Neural cell (in vitro differentiated cells): ENCODE measurements at regions not wholly inside any gene's neighbourhood (a gene's known extent, or its start where the extent isn't known, plus 50 kb on each side); places are given as distances from the start of the nearest gene placed in this dataset.

Source experiments
- H2AFZ ChIP-seq: fragments of 200-600, 300-800 bp; sonication (generic), shearing (Covaris generic); 2 replicates; pipeline ENCODE4 v1.6.0; 2014; ENCODE audit warnings: low read depth, mild to moderate bottlenecking, antibody characterized with exemption, low read length, moderate library complexity
- H3F3A ChIP-seq: fragments of 200-600 bp; shearing (Covaris generic); 2 replicates; pipeline ENCODE4 v1.6.1; 2016; ENCODE audit warnings: mild to moderate bottlenecking, moderate library complexity, mixed read lengths, antibody characterized with exemption, low read length; ENCODE audit not compliant: insufficient read depth, poor library complexity, severe bottlenecking
- H3K27ac ChIP-seq: fragments of 200-600, 300-800 bp; sonication (generic), shearing (Covaris generic); 2 replicates; pipeline ENCODE4 v1.5.1; 2014; ENCODE audit warnings: mild to moderate bottlenecking, low read length, moderate library complexity
- H3K27me3 ChIP-seq: fragments of 300-800, 200-600 bp; sonication (generic), shearing (Covaris generic); 2 replicates; pipeline ENCODE4 v1.6.0; 2014; ENCODE audit warnings: mild to moderate bottlenecking, low read depth, low read length, moderate library complexity; ENCODE audit not compliant: insufficient read depth
- H3K36me3 ChIP-seq: fragments of 300-800, 200-600 bp; sonication (generic), shearing (Covaris generic); 2 replicates; pipeline ENCODE4 v1.5.1; 2014; ENCODE audit warnings: mild to moderate bottlenecking, antibody characterized with exemption, low read length, moderate library complexity; ENCODE audit not compliant: insufficient read depth
- H3K4me2 ChIP-seq: fragments of 300-800, 200-600 bp; sonication (generic), shearing (Covaris generic); 2 replicates; pipeline ENCODE4 v1.6.0; 2014; ENCODE audit warnings: mild to moderate bottlenecking, low read length
- H3K4me3 ChIP-seq: fragments of 300-800, 200-600 bp; sonication (generic), shearing (Covaris generic); 2 replicates; pipeline ENCODE4 v1.5.1; 2014; ENCODE audit warnings: mild to moderate bottlenecking, low read length, moderate library complexity
- H3K79me2 ChIP-seq: fragments of 200-600 bp; shearing (Covaris generic); replicated peaks from 2 replicates; pipeline ENCODE4 v1.6.0; 2014; ENCODE audit warnings: mild to moderate bottlenecking, low read length, moderate library complexity; ENCODE audit not compliant: insufficient read depth
- H3K9ac ChIP-seq: fragments of 300-800, 200-600 bp; sonication (generic), shearing (Covaris generic); 2 replicates; pipeline ENCODE4 v1.6.1; 2016; ENCODE audit warnings: mild to moderate bottlenecking, low read length, mixed read lengths
- H3K9me2 ChIP-seq: fragments of 200-600 bp; shearing (Covaris generic); 2 replicates; pipeline ENCODE4 v1.6.1; 2016; ENCODE audit warnings: mild to moderate bottlenecking, low read length, mixed read lengths; ENCODE audit not compliant: insufficient read depth
- H3K9me3 ChIP-seq: fragments of 200-600, 300-800 bp; sonication (generic), shearing (Covaris generic); 2 replicates; pipeline ENCODE4 v1.6.1; 2016; ENCODE audit warnings: mild to moderate bottlenecking, mixed run types, low read length, moderate library complexity, mixed read lengths
- H4K20me1 ChIP-seq: fragments of 200-600 bp; shearing (Covaris generic); 2 replicates; pipeline ENCODE4 v1.6.1; 2016; ENCODE audit warnings: mild to moderate bottlenecking, mixed run types; ENCODE audit not compliant: insufficient read depth
- EP300 ChIP-seq: fragments of 450-650 bp; conservative IDR thresholded peaks from 2 replicates; pipeline ENCODE4 v1.6.1; 2014; ENCODE audit warnings: antibody characterized with exemption, mild to moderate bottlenecking, moderate library complexity; ENCODE audit not compliant: poor library complexity, severe bottlenecking
- EZH2 ChIP-seq: fragments of 200-600, 300-800 bp; shearing (Covaris generic), sonication (generic); IDR thresholded peaks from 2 replicates; pipeline ENCODE4 v1.6.1; 2014; ENCODE audit warnings: antibody characterized with exemption, low read length, borderline replicate concordance, mild to moderate bottlenecking; ENCODE audit not compliant: insufficient read depth, poor library complexity, severe bottlenecking
- MXI1 ChIP-seq: fragments of 450-650 bp; conservative IDR thresholded peaks from 2 replicates; pipeline ENCODE4 v1.6.1; 2014; ENCODE audit warnings: antibody characterized with exemption, mild to moderate bottlenecking; ENCODE audit not compliant: poor library complexity, severe bottlenecking
- POLR2AphosphoS5 ChIP-seq: IDR thresholded peaks from 2 replicates; pipeline ENCODE4 v1.6.1; 2012
- RAD21 ChIP-seq: fragments of 450-650 bp; conservative IDR thresholded peaks from 2 replicates; pipeline ENCODE4 v1.6.1; 2014; ENCODE audit warnings: antibody characterized with exemption, mild to moderate bottlenecking, moderate library complexity
- SMC3 ChIP-seq: fragments of 450-650 bp; conservative IDR thresholded peaks from 2 replicates; pipeline ENCODE4 v1.6.1; 2014; ENCODE audit warnings: antibody characterized with exemption, mild to moderate bottlenecking, moderate library complexity; ENCODE audit not compliant: poor library complexity
- TAF1 ChIP-seq: IDR thresholded peaks from 2 replicates; pipeline ENCODE4 v1.6.1; 2012; ENCODE audit warnings: low read depth
- TF ChIP-seq, protein P1 (sequence below): IDR thresholded peaks from 2 replicates; pipeline ENCODE4 v1.6.1; 2012; ENCODE audit warnings: borderline replicate concordance
- TF ChIP-seq, protein P2 (sequence below): fragments of 450-650 bp; IDR thresholded peaks from 2 replicates; pipeline ENCODE4 v1.5.1; 2014; ENCODE audit warnings: antibody characterized with exemption, mild to moderate bottlenecking, moderate library complexity; ENCODE audit not compliant: poor library complexity, severe bottlenecking

DNA sequence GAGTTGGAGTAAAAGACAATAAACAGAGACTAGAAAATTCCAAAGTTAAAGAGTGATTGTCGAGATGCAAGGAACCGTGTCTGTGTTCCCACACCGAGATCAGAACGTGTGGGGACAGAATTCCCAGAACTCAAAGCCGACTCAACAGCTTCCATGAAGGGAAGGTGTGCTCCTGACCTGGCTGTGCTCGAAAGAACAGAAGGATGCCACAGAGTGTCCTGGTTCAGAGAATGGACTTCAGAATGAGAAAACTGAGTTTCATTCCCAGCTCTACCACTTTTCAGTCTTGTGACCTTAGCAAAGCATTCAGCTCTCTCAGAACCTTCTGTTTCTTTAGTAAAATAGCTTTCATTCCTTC is 420.0 kb upstream of the SLC30A5 start:
- Histone ChIP-seq H3K36me3 (no peaks in the 10 kb centered on the region), H3K9ac (no peak overlapping the region), H4K20me1 (no peaks in the 10 kb centered on the region), H3K4me3 (no peak overlapping the region), H3K27me3 (no peaks in the 10 kb centered on the region), H3K9me2 (no peaks in the 10 kb centered on the region), H3F3A (no peaks in the 10 kb centered on the region), H3K4me2 (no peak overlapping the region), H3K9me3 (no peaks in the 10 kb centered on the region), H2AFZ (no peak overlapping the region), H3K79me2 (no peaks in the 10 kb centered on the region), H3K27ac (no peak overlapping the region)
- TF ChIP-seq MXI1 (no peak), EP300 (no peak)

DNA sequence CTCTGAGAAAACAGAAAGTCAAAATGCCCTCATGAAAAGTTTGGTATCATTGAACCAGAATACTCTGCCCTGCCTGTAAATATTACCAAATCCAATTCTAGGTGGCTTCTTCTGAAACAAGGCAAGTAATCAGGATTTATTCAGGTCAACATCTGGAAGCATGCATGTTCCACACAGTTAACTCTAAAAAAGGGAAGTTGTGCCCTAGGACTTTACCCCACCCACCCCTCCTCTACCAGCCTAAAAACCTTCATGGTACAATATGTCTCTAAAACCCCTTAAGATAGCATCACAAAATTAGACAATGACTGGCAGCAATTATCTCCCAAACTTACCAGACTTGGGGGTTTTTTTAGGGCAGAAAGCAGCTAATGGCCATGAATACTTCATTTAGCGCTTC is 414.8 kb upstream of the SLC30A5 start:
- Histone ChIP-seq H2AFZ (no peak overlapping the region), H3K9me2 (no peaks in the 10 kb centered on the region), H3K9me3 (no peaks in the 10 kb centered on the region), H3F3A (no peaks in the 10 kb centered on the region), H3K9ac (no peak overlapping the region), H3K4me2 (no peak overlapping the region), H3K36me3 (no peaks in the 10 kb centered on the region), H3K79me2 (no peaks in the 10 kb centered on the region), H3K27me3 (no peaks in the 10 kb centered on the region), H4K20me1 (no peaks in the 10 kb centered on the region), H3K27ac (no peak overlapping the region), H3K4me3 (no peak overlapping the region)
- TF ChIP-seq EZH2 (no peak), MXI1 (no peak), RAD21 (no peak), SMC3 (no peak), EP300 (no peak), TAF1 (no peak), POLR2AphosphoS5 (no peak)
- TF ChIP-seq, protein P1, sequence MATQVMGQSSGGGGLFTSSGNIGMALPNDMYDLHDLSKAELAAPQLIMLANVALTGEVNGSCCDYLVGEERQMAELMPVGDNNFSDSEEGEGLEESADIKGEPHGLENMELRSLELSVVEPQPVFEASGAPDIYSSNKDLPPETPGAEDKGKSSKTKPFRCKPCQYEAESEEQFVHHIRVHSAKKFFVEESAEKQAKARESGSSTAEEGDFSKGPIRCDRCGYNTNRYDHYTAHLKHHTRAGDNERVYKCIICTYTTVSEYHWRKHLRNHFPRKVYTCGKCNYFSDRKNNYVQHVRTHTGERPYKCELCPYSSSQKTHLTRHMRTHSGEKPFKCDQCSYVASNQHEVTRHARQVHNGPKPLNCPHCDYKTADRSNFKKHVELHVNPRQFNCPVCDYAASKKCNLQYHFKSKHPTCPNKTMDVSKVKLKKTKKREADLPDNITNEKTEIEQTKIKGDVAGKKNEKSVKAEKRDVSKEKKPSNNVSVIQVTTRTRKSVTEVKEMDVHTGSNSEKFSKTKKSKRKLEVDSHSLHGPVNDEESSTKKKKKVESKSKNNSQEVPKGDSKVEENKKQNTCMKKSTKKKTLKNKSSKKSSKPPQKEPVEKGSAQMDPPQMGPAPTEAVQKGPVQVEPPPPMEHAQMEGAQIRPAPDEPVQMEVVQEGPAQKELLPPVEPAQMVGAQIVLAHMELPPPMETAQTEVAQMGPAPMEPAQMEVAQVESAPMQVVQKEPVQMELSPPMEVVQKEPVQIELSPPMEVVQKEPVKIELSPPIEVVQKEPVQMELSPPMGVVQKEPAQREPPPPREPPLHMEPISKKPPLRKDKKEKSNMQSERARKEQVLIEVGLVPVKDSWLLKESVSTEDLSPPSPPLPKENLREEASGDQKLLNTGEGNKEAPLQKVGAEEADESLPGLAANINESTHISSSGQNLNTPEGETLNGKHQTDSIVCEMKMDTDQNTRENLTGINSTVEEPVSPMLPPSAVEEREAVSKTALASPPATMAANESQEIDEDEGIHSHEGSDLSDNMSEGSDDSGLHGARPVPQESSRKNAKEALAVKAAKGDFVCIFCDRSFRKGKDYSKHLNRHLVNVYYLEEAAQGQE, result no peak
- TF ChIP-seq, protein P2, sequence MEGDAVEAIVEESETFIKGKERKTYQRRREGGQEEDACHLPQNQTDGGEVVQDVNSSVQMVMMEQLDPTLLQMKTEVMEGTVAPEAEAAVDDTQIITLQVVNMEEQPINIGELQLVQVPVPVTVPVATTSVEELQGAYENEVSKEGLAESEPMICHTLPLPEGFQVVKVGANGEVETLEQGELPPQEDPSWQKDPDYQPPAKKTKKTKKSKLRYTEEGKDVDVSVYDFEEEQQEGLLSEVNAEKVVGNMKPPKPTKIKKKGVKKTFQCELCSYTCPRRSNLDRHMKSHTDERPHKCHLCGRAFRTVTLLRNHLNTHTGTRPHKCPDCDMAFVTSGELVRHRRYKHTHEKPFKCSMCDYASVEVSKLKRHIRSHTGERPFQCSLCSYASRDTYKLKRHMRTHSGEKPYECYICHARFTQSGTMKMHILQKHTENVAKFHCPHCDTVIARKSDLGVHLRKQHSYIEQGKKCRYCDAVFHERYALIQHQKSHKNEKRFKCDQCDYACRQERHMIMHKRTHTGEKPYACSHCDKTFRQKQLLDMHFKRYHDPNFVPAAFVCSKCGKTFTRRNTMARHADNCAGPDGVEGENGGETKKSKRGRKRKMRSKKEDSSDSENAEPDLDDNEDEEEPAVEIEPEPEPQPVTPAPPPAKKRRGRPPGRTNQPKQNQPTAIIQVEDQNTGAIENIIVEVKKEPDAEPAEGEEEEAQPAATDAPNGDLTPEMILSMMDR, result no peak

DNA sequence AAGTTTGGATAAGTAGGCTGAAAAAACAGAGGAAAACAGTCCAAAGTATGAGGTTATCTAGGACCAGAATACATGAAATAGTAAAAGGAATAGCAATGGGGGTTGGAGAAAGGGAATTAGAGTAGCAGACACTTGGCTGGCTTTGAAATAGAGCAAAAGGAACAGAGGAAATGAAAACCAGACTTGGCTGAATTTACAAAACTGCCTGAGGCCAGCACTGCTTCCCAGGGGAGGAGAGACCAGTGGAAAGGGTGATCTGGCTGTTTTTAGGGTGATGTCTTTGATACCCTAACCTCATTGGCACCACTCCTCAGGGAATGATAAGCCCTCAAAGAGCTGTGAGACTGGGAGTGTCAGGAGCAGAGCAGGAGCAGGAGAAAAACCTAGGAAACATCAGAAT is 413.4 kb upstream of the SLC30A5 start:
- no peak overlapping the region for H3K4me2 ChIP-seq
- TF ChIP-seq SMC3 (no peak), EP300 (no peak), POLR2AphosphoS5 (no peak), TAF1 (no peak), EZH2 (no peak), RAD21 (no peak), MXI1 (no peak)
- TF ChIP-seq, protein P2, result no peak
- TF ChIP-seq, protein P1, result no peak
- H3K79me2 ChIP-seq, result no peaks in the 10 kb centered on the region
- H3K36me3 ChIP-seq, result no peaks in the 10 kb centered on the region
- H3K9me3 ChIP-seq, result no peaks in the 10 kb centered on the region
- H3K9ac ChIP-seq, result no peak overlapping the region
- no peaks in the 10 kb centered on the region for H3K27me3 ChIP-seq
- no peak overlapping the region for H2AFZ ChIP-seq
- no peak overlapping the region for H3K4me3 ChIP-seq
- H3K9me2 ChIP-seq, result no peaks in the 10 kb centered on the region
- H3F3A ChIP-seq, result no peaks in the 10 kb centered on the region
- no peak overlapping the region for H3K27ac ChIP-seq
- H4K20me1 ChIP-seq, result no peaks in the 10 kb centered on the region
